Transverse colon (tissue), 4 donors: ENCODE measurements at regions not wholly inside any gene's neighbourhood (a gene's known extent, or its start where the extent isn't known, plus 50 kb on each side); places are given as distances from the start of the nearest gene placed in this dataset.

Experiments used
- DNase-seq: peaks from one replicate; pipeline ENCODE4 v3.0.0-alpha.2; 2019
- H3K27ac ChIP-seq, 4 donors: fragments of 200-600 bp; sonication (generic); 2 replicates each; pipeline ENCODE4 v1.5.1; 2016 to 2018; ENCODE audit warnings: inconsistent platforms in 4 of 4
- H3K27me3 ChIP-seq: fragments of 200-600 bp; sonication (generic); 2 replicates; pipeline ENCODE4 v1.5.1; 2017; ENCODE audit warnings: inconsistent platforms
- H3K36me3 ChIP-seq, 4 donors: fragments of 200-600 bp; sonication (generic); 2 replicates each; pipeline ENCODE4 v1.5.1; 2017 to 2019; ENCODE audit warnings: inconsistent platforms in 4 of 4
- H3K4me1 ChIP-seq, 4 donors: fragments of 200-600 bp; sonication (generic); 2 replicates each; pipeline ENCODE4 v1.5.1; 2017 to 2020; ENCODE audit warnings: inconsistent platforms in 4 of 4
- H3K4me3 ChIP-seq, 4 donors: fragments of 200-600 bp; sonication (generic); 1 replicate in 1 of 4; 2 replicates in 3 of 4; pipeline versions ENCODE4 v1.5.1 to v1.6.1; 2017 to 2019; ENCODE audit warnings: inconsistent platforms in 4 of 4
- H3K9me3 ChIP-seq, 2 donors: fragments of 200-600 bp; sonication (generic); 2 replicates each; pipeline ENCODE4 v1.5.1; 2017 to 2019; ENCODE audit warnings: inconsistent platforms in 2 of 2
- CTCF ChIP-seq, 5 experiments: fragments of 200-600 bp in 3 of 5; fragments of 450-650 bp in 2 of 5; sonication (generic) in 3 of 5; IDR thresholded peaks; 1 replicate in 2 of 5; 2 replicates in 3 of 5; pipeline ENCODE4 v1.5.1; 2016 to 2017; ENCODE audit warnings: antibody characterized with exemption in 5 of 5, inconsistent platforms in 3 of 5, mild to moderate bottlenecking in 2 of 5, moderate library complexity in 1 of 5
- EP300 ChIP-seq: sonication (generic); formaldehyde crosslinking; IDR thresholded peaks from one replicate; pipeline ENCODE4 v1.6.1; 2017; ENCODE audit warnings: antibody characterized with exemption, low read depth
- POLR2A ChIP-seq: fragments of 450-650 bp; IDR thresholded peaks from one replicate; pipeline ENCODE4 v1.6.1; 2016; ENCODE audit warnings: antibody characterized with exemption, mild to moderate bottlenecking, moderate library complexity
- POLR2AphosphoS5 ChIP-seq, 3 donors: sonication (generic); formaldehyde crosslinking; IDR thresholded peaks; one replicate each; pipeline ENCODE4 v1.6.1; 2016; ENCODE audit warnings: antibody characterized with exemption in 3 of 3
- WGBS, 2 donors: methylation state at CpG; one replicate each; pipeline ENCODE4 v1.1.5; 2018; ENCODE audit warnings: low coverage in 1 of 2; 5-methylcytosine and 5-hydroxymethylcytosine counted together
- in situ Hi-C, 4 donors: fragments of 200-750 bp; cut with MboI; loops; one replicate each; pipeline versions ENCODE4 v1.15.0 to v1.15.1; 2017; ENCODE audit warnings: low sequenced_read_pairs in 3 of 4, low pct_ligation_motif_present in 1 of 4, low pct_unique_long_range_greater_than_20kb in 1 of 4
- intact Hi-C: fragments of 100-400 bp; cut with DNase I; formaldehyde crosslinking; loops from one replicate; pipeline ENCODE4 v1.15.1; 2023; ENCODE audit warnings: low total_unique reads

- intact Hi-C loops (no loop called here), in situ Hi-C loops (no loop called here)
- Histone ChIP-seq H3K4me3 (no peak overlapping the region), H3K27ac (no peak overlapping the region), H3K4me1 (no peaks in the 10 kb centered on the region), H3K27me3 (no peaks in the 10 kb centered on the region), H3K9me3 (no peaks in the 10 kb centered on the region), H3K36me3 (no peaks in the 10 kb centered on the region)
- WGBS, 2 donors: 76% methylated on average over 3 of the region's 3 CpGs; no CpG with 5 or more reads in 1 of the 2 donors
- TF ChIP-seq POLR2AphosphoS5 (IDR thresholded peaks at IDR 0.05) (no peak), POLR2A (no peak), EP300 (no peak), CTCF (IDR thresholded peaks at IDR 0.05) (no peak)
- no peak for DNase-seq
These were observed 222.5 kb upstream of the IL12B start for GRCh38 chr5:159552751-159553150.

GRCh38 chr5:159553792-159554191 is 223.5 kb upstream of the IL12B start:
- TF ChIP-seq CTCF (IDR thresholded peaks at IDR 0.05): no peak
- TF ChIP-seq POLR2AphosphoS5 (IDR thresholded peaks at IDR 0.05): no peak
- TF ChIP-seq EP300: no peak
- no peak for TF ChIP-seq POLR2A
- no peak overlapping the region for H3K27ac ChIP-seq
- DNase-seq: no peak
- H3K27me3 ChIP-seq: no peaks in the 10 kb centered on the region
- 55 to 68% methylated on average over 2 of the region's 2 CpGs for WGBS, 2 donors
- H3K4me3 ChIP-seq: no peak overlapping the region
- no peaks in the 10 kb centered on the region for H3K36me3 ChIP-seq
- H3K4me1 ChIP-seq: no peaks in the 10 kb centered on the region
- no peaks in the 10 kb centered on the region for H3K9me3 ChIP-seq
- intact Hi-C loops: no loop called here
- in situ Hi-C loops: no loop called here

GRCh38 chr5:159555084-159555483 is 224.8 kb upstream of the IL12B start:
- TF ChIP-seq CTCF (IDR thresholded peaks at IDR 0.05) (no peak), EP300 (no peak), POLR2AphosphoS5 (IDR thresholded peaks at IDR 0.05) (no peak), POLR2A (no peak)
- no peak overlapping the region for H3K4me3 ChIP-seq
- H3K27ac ChIP-seq: no peak overlapping the region
- no peaks in the 10 kb centered on the region for H3K9me3 ChIP-seq
- in situ Hi-C loops: no loop called here
- intact Hi-C loops: no loop called here
- 15 to 40% methylated on average over 1 of the region's 1 CpG for WGBS, 2 donors
- no peaks in the 10 kb centered on the region for H3K4me1 ChIP-seq
- no peaks in the 10 kb centered on the region for H3K36me3 ChIP-seq
- no peak for DNase-seq
- H3K27me3 ChIP-seq: no peaks in the 10 kb centered on the region

- 72 to 100% methylated on average over 1 to 2 of the region's 2 CpGs for WGBS, 2 donors
- intact Hi-C loops: no loop called here
- TF ChIP-seq POLR2A (no peak), EP300 (no peak), CTCF (IDR thresholded peaks at IDR 0.05) (no peak), POLR2AphosphoS5 (IDR thresholded peaks at IDR 0.05) (no peak)
- H3K4me3 ChIP-seq: no peak overlapping the region
- no peaks in the 10 kb centered on the region for H3K4me1 ChIP-seq
- no peak overlapping the region for H3K27ac ChIP-seq
- no peaks in the 10 kb centered on the region for H3K9me3 ChIP-seq
- H3K27me3 ChIP-seq: no peaks in the 10 kb centered on the region
- no peak for DNase-seq
- in situ Hi-C loops: no loop called here
- no peaks in the 10 kb centered on the region for H3K36me3 ChIP-seq
These were observed 229.1 kb upstream of the IL12B start for GRCh38 chr5:159559337-159559736.
